CD4-positive, alpha-beta memory T cell (primary cell): ENCODE measurements at regions not wholly inside any gene's neighbourhood (a gene's known extent, or its start where the extent isn't known, plus 50 kb on each side); places are given as distances from the start of the nearest gene placed in this dataset.

Experiments used
- CTCF ChIA-PET: fragments of 350-600 bp; sonication (Branson Sonifier 250); formaldehyde crosslinking; loops from one replicate; lab custom pipeline; 2021; ENCODE audit warnings: inconsistent platforms; ENCODE audit not compliant: partially characterized antibody; lab: Charles Lee
- POLR2A ChIA-PET: fragments of 350-600 bp; sonication (Branson Sonifier 250); formaldehyde crosslinking; loops from one replicate; lab custom pipeline; 2021; ENCODE audit not compliant: partially characterized antibody; lab: Charles Lee
- DNase-seq, 5 donors: peaks; one replicate each; pipeline versions ENCODE4 v3.0.0 to v3.0.0-alpha.2; 2020 to 2022; ENCODE audit warnings: mixed read lengths in 1 of 5
- H3K27ac ChIP-seq: one replicate; pipeline ENCODE4 v1.7.0; 2013; ENCODE audit warnings: low read depth, low read length
- H3K27me3 ChIP-seq: 2 replicates; pipeline ENCODE4 v1.7.0; 2013; ENCODE audit warnings: mild to moderate bottlenecking, low read length, moderate library complexity; ENCODE audit not compliant: insufficient read depth
- H3K36me3 ChIP-seq: 2 replicates; pipeline ENCODE4 v1.7.0; 2013; ENCODE audit warnings: mild to moderate bottlenecking, low read length, moderate library complexity; ENCODE audit not compliant: insufficient read depth
- H3K4me1 ChIP-seq: 2 replicates; pipeline ENCODE4 v1.7.0; 2013; ENCODE audit warnings: mild to moderate bottlenecking, low read length, moderate library complexity; ENCODE audit not compliant: insufficient read depth
- H3K4me3 ChIP-seq, 2 donors: one replicate each; pipeline ENCODE4 v1.7.0; 2013; ENCODE audit warnings: low read length in 2 of 2, mild to moderate bottlenecking in 1 of 2
- H3K9me3 ChIP-seq, 2 donors: one replicate each; pipeline ENCODE4 v1.7.0; 2013; ENCODE audit warnings: low read length in 2 of 2, control low read depth in 1 of 2; ENCODE audit not compliant: control insufficient read depth in 1 of 2
- H3K27ac Mint-ChIP-seq, 7 donors: one replicate each; pipeline ENCODE4 v1.8.0; 2020 to 2021; ENCODE audit warnings: mixed read lengths in 7 of 7, mild to moderate bottlenecking in 6 of 7, inconsistent platforms in 3 of 7, moderate library complexity in 3 of 7
- H3K27me3 Mint-ChIP-seq, 2 donors: one replicate each; pipeline ENCODE4 v1.8.0; 2020 to 2021; ENCODE audit warnings: mixed read lengths in 2 of 2
- H3K36me3 Mint-ChIP-seq, 2 donors: one replicate each; pipeline ENCODE4 v1.8.0; 2020 to 2021; ENCODE audit warnings: mixed read lengths in 2 of 2, inconsistent platforms in 1 of 2, mild to moderate bottlenecking in 1 of 2
- H3K4me1 Mint-ChIP-seq, 4 donors: one replicate each; pipeline ENCODE4 v1.8.0; 2020 to 2021; ENCODE audit warnings: mixed read lengths in 4 of 4, mild to moderate bottlenecking in 1 of 4
- H3K4me3 Mint-ChIP-seq, 8 donors: one replicate each; pipeline ENCODE4 v1.8.0; 2020 to 2021; ENCODE audit warnings: mixed read lengths in 8 of 8, mild to moderate bottlenecking in 7 of 8, moderate library complexity in 6 of 8, inconsistent platforms in 3 of 8
- H3K9me3 Mint-ChIP-seq, 8 donors: one replicate each; pipeline ENCODE4 v1.8.0; 2020 to 2021; ENCODE audit warnings: mixed read lengths in 8 of 8, mild to moderate bottlenecking in 5 of 8, inconsistent platforms in 3 of 8, moderate library complexity in 1 of 8
- intact Hi-C: fragments of 100-400 bp; cut with micrococcal nuclease; formaldehyde crosslinking; loops from one replicate; pipeline ENCODE4 v1.15.1; 2023

- H3K27ac Mint-ChIP-seq = no peak overlapping the region
- intact Hi-C loops = no loop called here
Measured at GRCh38 chr5:81914696-81915095, 57.1 kb upstream of the ATG10 start.

DNA sequence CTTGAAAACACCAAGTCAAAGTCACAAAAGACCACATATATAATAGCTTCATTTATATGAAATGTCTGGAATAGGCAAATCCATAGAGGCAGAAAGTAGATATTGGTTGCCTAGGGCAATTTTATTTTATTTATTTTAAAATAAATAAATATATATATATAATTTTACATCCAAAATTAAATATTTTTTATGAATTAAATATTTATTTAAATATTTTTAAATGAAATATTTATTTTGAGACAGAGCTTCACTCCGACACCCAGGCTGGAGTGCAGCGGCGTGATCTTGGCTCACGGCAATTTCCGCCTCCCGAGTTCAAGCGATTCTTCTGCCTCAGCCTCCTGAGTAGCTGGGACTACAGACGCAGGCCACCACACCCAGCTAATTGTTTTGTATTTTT, 58.9 kb upstream of the ATG10 start:
- Histone ChIP-seq H3K4me3 (no peak overlapping the region), H3K27me3 (no peaks in the 10 kb centered on the region), H3K27ac (no peak overlapping the region), H3K4me1 (no peaks in the 10 kb centered on the region), H3K36me3 (no peaks in the 10 kb centered on the region), H3K9me3 (no peaks in the 10 kb centered on the region)
- H3K36me3 Mint-ChIP-seq = no peaks in the 10 kb centered on the region
- H3K4me3 Mint-ChIP-seq = no peak overlapping the region
- H3K9me3 Mint-ChIP-seq = peaks cover 0 to 6% (median 0%) of the 10 kb centered on the region in 8 donors
- no peaks in the 10 kb centered on the region for H3K27me3 Mint-ChIP-seq
- intact Hi-C loops = no loop called here
- no peaks in the 10 kb centered on the region for H3K4me1 Mint-ChIP-seq
- CTCF ChIA-PET = no interaction called here
- DNase-seq = no peak
- no peak overlapping the region for H3K27ac Mint-ChIP-seq
- POLR2A ChIA-PET = no interaction called here

More at GRCh38 chr5:81914696-81915095, 57.1 kb upstream of the ATG10 start:
- H3K27me3 ChIP-seq = no peaks in the 10 kb centered on the region
- Mint-ChIP-seq H3K36me3 (no peaks in the 10 kb centered on the region), H3K4me1 (no peaks in the 10 kb centered on the region), H3K4me3 (no peak overlapping the region), H3K27me3 (no peaks in the 10 kb centered on the region), H3K9me3 (peaks cover 0 to 6% (median 0%) of the 10 kb centered on the region in 8 donors)
- no peaks in the 10 kb centered on the region for H3K36me3 ChIP-seq
- DNase-seq = no peak
- POLR2A ChIA-PET = no interaction called here
- CTCF ChIA-PET = no interaction called here
- no peaks in the 10 kb centered on the region for H3K9me3 ChIP-seq
- no peaks in the 10 kb centered on the region for H3K4me1 ChIP-seq
- H3K27ac ChIP-seq = no peak overlapping the region
- no peak overlapping the region for H3K4me3 ChIP-seq

- ChIA-PET CTCF (interaction anchor here (1.1 kb wide), 1 partner anchor 14 kb away, joined by 3 read pairs; no protein-coding TSS in a partner anchor), POLR2A (no interaction called here)
- Mint-ChIP-seq H3K9me3 (peaks cover 0 to 3% (median 0%) of the 10 kb centered on the region in 8 donors), H3K4me1 (no peaks in the 10 kb centered on the region), H3K27me3 (no peaks in the 10 kb centered on the region), H3K36me3 (no peaks in the 10 kb centered on the region), H3K27ac (no peak overlapping the region), H3K4me3 (no peak overlapping the region)
- Histone ChIP-seq H3K27ac (no peak overlapping the region), H3K36me3 (no peaks in the 10 kb centered on the region), H3K27me3 (no peaks in the 10 kb centered on the region), H3K4me1 (no peaks in the 10 kb centered on the region), H3K9me3 (no peaks in the 10 kb centered on the region), H3K4me3 (no peak overlapping the region)
- intact Hi-C loops = no loop called here
- DNase-seq = no peak
Measured at GRCh38 chr5:81909677-81910076, 62.1 kb upstream of the ATG10 start.

DNA sequence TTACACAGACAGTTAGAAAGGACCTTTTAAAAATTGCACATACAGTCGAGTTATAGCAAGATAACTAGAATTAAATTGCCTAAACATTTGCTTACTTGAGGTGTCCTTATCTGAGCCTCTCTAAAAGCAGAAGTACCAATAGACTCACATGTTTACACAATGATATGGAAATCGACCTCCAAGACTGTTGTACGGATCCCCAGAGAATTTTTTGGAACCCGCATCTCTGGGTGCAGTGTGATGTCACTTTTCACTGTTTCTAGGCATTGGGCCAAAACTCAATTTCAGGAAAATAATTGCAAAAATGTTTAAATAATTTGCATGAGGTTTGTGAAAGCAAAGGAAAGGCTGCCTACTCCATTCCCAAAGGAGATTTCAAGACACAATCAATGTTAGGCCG, 63.1 kb upstream of the ATG10 start:
- H3K27ac Mint-ChIP-seq = no peak overlapping the region
- H3K27me3 Mint-ChIP-seq = no peaks in the 10 kb centered on the region
- no peak overlapping the region for H3K4me3 ChIP-seq
- H3K36me3 Mint-ChIP-seq = no peaks in the 10 kb centered on the region
- H3K9me3 ChIP-seq = no peaks in the 10 kb centered on the region
- no peaks in the 10 kb centered on the region for H3K4me1 Mint-ChIP-seq
- DNase-seq = no peak
- H3K4me3 Mint-ChIP-seq = no peak overlapping the region
- H3K27me3 ChIP-seq = no peaks in the 10 kb centered on the region
- no peak overlapping the region for H3K27ac ChIP-seq
- H3K9me3 Mint-ChIP-seq = no peaks in the 10 kb centered on the region
- no peaks in the 10 kb centered on the region for H3K4me1 ChIP-seq
- intact Hi-C loops = no loop called here
- H3K36me3 ChIP-seq = no peaks in the 10 kb centered on the region
- POLR2A ChIA-PET = no interaction called here
- CTCF ChIA-PET = no interaction called here

GRCh38 chr5:81908044-81908443, 63.8 kb upstream of the ATG10 start:
- no peak for DNase-seq
- ChIA-PET POLR2A (no interaction called here), CTCF (no interaction called here)
- no peaks in the 10 kb centered on the region for H3K36me3 ChIP-seq
- intact Hi-C loops = no loop called here
- Mint-ChIP-seq H3K27me3 (no peaks in the 10 kb centered on the region), H3K36me3 (no peaks in the 10 kb centered on the region), H3K4me1 (no peaks in the 10 kb centered on the region), H3K27ac (no peak overlapping the region), H3K9me3 (peaks cover 0 to 2% (median 0%) of the 10 kb centered on the region in 8 donors), H3K4me3 (no peak overlapping the region)
- H3K27ac ChIP-seq = no peak overlapping the region
- H3K9me3 ChIP-seq = no peaks in the 10 kb centered on the region
- no peaks in the 10 kb centered on the region for H3K27me3 ChIP-seq
- no peak overlapping the region for H3K4me3 ChIP-seq
- no peaks in the 10 kb centered on the region for H3K4me1 ChIP-seq

GRCh38 chr5:81907012-81907635, 64.7 kb upstream of the ATG10 start:
- DNase-seq = no peak
- intact Hi-C loops = no loop called here
- Mint-ChIP-seq H3K27me3 (no peaks in the 10 kb centered on the region), H3K36me3 (no peaks in the 10 kb centered on the region), H3K4me3 (no peak overlapping the region), H3K9me3 (peaks cover 0 to 4% (median 0%) of the 10 kb centered on the region in 8 donors), H3K27ac (no peak overlapping the region), H3K4me1 (no peaks in the 10 kb centered on the region)
- H3K4me1 ChIP-seq = no peaks in the 10 kb centered on the region
- ChIA-PET POLR2A (no interaction called here), CTCF (interaction anchor here (0.7 kb wide), 1 partner anchor 15 kb away, joined by 3 read pairs; no protein-coding TSS in a partner anchor)
- H3K27me3 ChIP-seq = no peaks in the 10 kb centered on the region
- H3K27ac ChIP-seq = no peak overlapping the region
- no peak overlapping the region for H3K4me3 ChIP-seq
- H3K9me3 ChIP-seq = no peaks in the 10 kb centered on the region
- H3K36me3 ChIP-seq = no peaks in the 10 kb centered on the region

DNA sequence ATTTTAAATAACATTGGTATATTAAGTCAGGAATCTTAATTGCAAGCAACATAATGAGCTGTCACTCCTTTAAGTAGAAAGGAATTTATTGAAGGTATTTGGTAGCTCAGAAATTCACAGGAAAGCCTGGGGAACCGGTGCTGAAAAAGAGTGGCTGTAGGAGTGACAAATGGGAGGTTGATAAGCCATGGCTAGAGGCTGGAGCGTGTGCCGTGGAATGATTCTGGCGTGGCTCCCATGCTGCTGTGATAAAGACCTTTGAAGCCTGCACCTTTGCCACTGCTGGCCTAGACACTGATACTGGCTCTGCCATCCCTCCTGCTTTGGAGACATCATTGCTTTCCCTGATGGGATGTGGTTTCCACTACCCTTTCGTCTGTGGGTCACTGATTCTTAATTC, 65.7 kb upstream of the ATG10 start:
- Histone ChIP-seq H3K27me3 (no peaks in the 10 kb centered on the region), H3K27ac (no peak overlapping the region), H3K4me1 (no peaks in the 10 kb centered on the region), H3K36me3 (no peaks in the 10 kb centered on the region), H3K9me3 (no peaks in the 10 kb centered on the region), H3K4me3 (no peak overlapping the region)
- Mint-ChIP-seq H3K27ac (no peak overlapping the region), H3K9me3 (peaks cover 2 to 13% (median 9%) of the 10 kb centered on the region in 8 donors), H3K36me3 (peaks cover 0 to 4% of the 10 kb centered on the region in 2 donors), H3K4me3 (no peak overlapping the region), H3K27me3 (no peaks in the 10 kb centered on the region), H3K4me1 (no peaks in the 10 kb centered on the region)
- intact Hi-C loops = no loop called here
- ChIA-PET CTCF (no interaction called here), POLR2A (no interaction called here)
- no peak for DNase-seq
